Neuronal stem cell (in vitro differentiated cells): ENCODE measurements at regions not wholly inside any gene's neighbourhood (a gene's known extent, or its start where the extent isn't known, plus 50 kb on each side); places are given as distances from the start of the nearest gene placed in this dataset.

Source experiments
- DNase-seq: peaks from one replicate; pipeline ENCODE4 v3.0.0-alpha.2; 2013; ENCODE audit warnings: low spot score
- H2AFZ ChIP-seq: one replicate; pipeline ENCODE4 v1.6.1; 2013; ENCODE audit warnings: mild to moderate bottlenecking, low read length, inconsistent platforms
- H2AK5ac ChIP-seq: 2 replicates; pipeline ENCODE4 v1.6.1; 2013; ENCODE audit warnings: low read depth, mild to moderate bottlenecking, inconsistent platforms, low read length, moderate library complexity, mixed read lengths
- H2BK120ac ChIP-seq: 2 replicates; pipeline ENCODE4 v1.6.1; 2013; ENCODE audit warnings: low read depth, mild to moderate bottlenecking, inconsistent platforms, low read length, moderate library complexity, mixed read lengths
- H2BK12ac ChIP-seq: one replicate; pipeline ENCODE4 v1.6.1; 2013; ENCODE audit warnings: low read length, inconsistent platforms
- H2BK15ac ChIP-seq: 2 replicates; pipeline ENCODE4 v1.6.1; 2013; ENCODE audit warnings: mild to moderate bottlenecking, low read length, inconsistent platforms, mixed read lengths
- H2BK5ac ChIP-seq: one replicate; pipeline ENCODE4 v1.6.1; 2013; ENCODE audit warnings: inconsistent platforms, mild to moderate bottlenecking, low read length, moderate library complexity
- H3K14ac ChIP-seq: one replicate; pipeline ENCODE4 v1.6.1; 2013; ENCODE audit warnings: low read length, inconsistent platforms
- H3K18ac ChIP-seq: 2 replicates; pipeline ENCODE4 v1.6.1; 2013; ENCODE audit warnings: low read length, inconsistent platforms
- H3K23ac ChIP-seq: 2 replicates; pipeline ENCODE4 v1.6.1; 2013; ENCODE audit warnings: low read depth, mild to moderate bottlenecking, mixed read lengths, low read length, inconsistent platforms; ENCODE audit not compliant: poor library complexity
- H3K27ac ChIP-seq: replicated peaks from 3 replicates; pipeline ENCODE4 v1.5.1; 2013; ENCODE audit warnings: low read length, inconsistent platforms
- H3K27me3 ChIP-seq, 3 experiments: 2 replicates each; pipeline ENCODE4 v1.6.1; 2013; ENCODE audit warnings: low read length in 3 of 3, mild to moderate bottlenecking in 2 of 3, inconsistent platforms in 1 of 3, low read depth in 1 of 3, mixed read lengths in 1 of 3, moderate library complexity in 1 of 3; ENCODE audit not compliant: control insufficient read depth in 3 of 3, insufficient read depth in 3 of 3
- H3K36me3 ChIP-seq, 2 donors: replicated peaks in 1 of 2; 2 replicates each; pipeline ENCODE4 v1.6.1; 2013; ENCODE audit warnings: low read length in 2 of 2; ENCODE audit not compliant: control insufficient read depth in 2 of 2, insufficient read depth in 2 of 2
- H3K4ac ChIP-seq: 2 replicates; pipeline ENCODE4 v1.6.1; 2013; ENCODE audit warnings: inconsistent platforms, mild to moderate bottlenecking, low read length, moderate library complexity
- H3K4me1 ChIP-seq, 2 donors: 1 replicate in 1 of 2; 2 replicates in 1 of 2; pipeline ENCODE4 v1.6.1; 2013; ENCODE audit warnings: low read length in 2 of 2, low read depth in 1 of 2; ENCODE audit not compliant: control insufficient read depth in 2 of 2, insufficient read depth in 1 of 2
- H3K4me2 ChIP-seq: one replicate; pipeline ENCODE4 v1.6.1; 2013; ENCODE audit warnings: mild to moderate bottlenecking, low read length, inconsistent platforms; ENCODE audit not compliant: insufficient read depth, poor library complexity, severe bottlenecking
- H3K4me3 ChIP-seq, 2 donors: 2 replicates each; pipeline ENCODE4 v1.5.1; 2013; ENCODE audit warnings: low read length in 2 of 2, mild to moderate bottlenecking in 2 of 2, inconsistent platforms in 1 of 2, moderate library complexity in 1 of 2
- H3K79me1 ChIP-seq: one replicate; pipeline ENCODE4 v1.6.1; 2013; ENCODE audit warnings: low read depth, mild to moderate bottlenecking, inconsistent platforms, low read length, moderate library complexity
- H3K9ac ChIP-seq: one replicate; pipeline ENCODE4 v1.6.1; 2013; ENCODE audit warnings: mild to moderate bottlenecking, low read depth, low read length, inconsistent platforms; ENCODE audit not compliant: poor library complexity
- H3K9me3 ChIP-seq, 2 donors: replicated peaks in 1 of 2; 2 replicates each; pipeline versions ENCODE3 to v1.6.1; 2013; ENCODE audit warnings: low read length in 2 of 2, mild to moderate bottlenecking in 2 of 2, inconsistent platforms in 1 of 2, low read depth in 1 of 2, mixed read lengths in 1 of 2, moderate library complexity in 1 of 2; ENCODE audit not compliant: control insufficient read depth in 2 of 2, insufficient read depth in 1 of 2
- H4K8ac ChIP-seq: one replicate; pipeline ENCODE4 v1.6.1; 2013; ENCODE audit warnings: low read depth, mild to moderate bottlenecking, inconsistent platforms, low read length, moderate library complexity
- H4K91ac ChIP-seq: one replicate; pipeline ENCODE4 v1.6.1; 2013; ENCODE audit warnings: low read length, low read depth, mild to moderate bottlenecking, inconsistent platforms; ENCODE audit not compliant: poor library complexity
- WGBS, 2 donors: extraction: QIAGEN DNeasy Blood & Tissue Kit; methylation state at CpG; one replicate each; pipeline ENCODE4 v1.1.7; 2013; ENCODE audit warnings: missing lambda C conversion rate in 2 of 2, mixed read lengths in 1 of 2; ENCODE audit not compliant: insufficient read length in 2 of 2, insufficient replicate concordance in 1 of 2; ENCODE audit errors: extremely low coverage in 2 of 2; 5-methylcytosine and 5-hydroxymethylcytosine counted together

- H3K27me3 ChIP-seq, result no peaks in the 10 kb centered on the region
- H2AFZ ChIP-seq, result no peak overlapping the region
- peaks cover 2 to 6% of the 10 kb centered on the region in 2 donors for H3K4me1 ChIP-seq
- no peak overlapping the region for H3K4ac ChIP-seq
- WGBS, 2 donors, result no CpG with 5 or more reads among the region's 4 CpGs
- H3K27ac ChIP-seq, result no peak overlapping the region
- H2BK120ac ChIP-seq, result no peak overlapping the region
- H3K14ac ChIP-seq, result no peak overlapping the region
- H3K9me3 ChIP-seq, result no peaks in the 10 kb centered on the region
- H3K23ac ChIP-seq, result no peak overlapping the region
- no peak overlapping the region for H2BK15ac ChIP-seq
- no peak for DNase-seq
- H3K4me2 ChIP-seq, result no peak overlapping the region
- no peak overlapping the region for H4K8ac ChIP-seq
- no peaks in the 10 kb centered on the region for H3K36me3 ChIP-seq
- H2AK5ac ChIP-seq, result no peak overlapping the region
- no peak overlapping the region for H2BK5ac ChIP-seq
- H2BK12ac ChIP-seq, result no peak overlapping the region
- H3K4me3 ChIP-seq, result no peak overlapping the region
- H3K9ac ChIP-seq, result no peak overlapping the region
- no peak overlapping the region for H4K91ac ChIP-seq
- H3K18ac ChIP-seq, result no peak overlapping the region
- no peaks in the 10 kb centered on the region for H3K79me1 ChIP-seq
These were observed 87.0 kb upstream of the RPL34 start for GRCh38 chr4:108533245-108533844.

- no peak overlapping the region for H3K4ac ChIP-seq
- H2BK15ac ChIP-seq, result no peak overlapping the region
- H2BK12ac ChIP-seq, result no peak overlapping the region
- H3K9me3 ChIP-seq, result no peaks in the 10 kb centered on the region
- H3K27ac ChIP-seq, result no peak overlapping the region
- no peak overlapping the region for H3K23ac ChIP-seq
- H4K8ac ChIP-seq, result no peak overlapping the region
- no peak overlapping the region for H3K18ac ChIP-seq
- H3K14ac ChIP-seq, result no peak overlapping the region
- no peak overlapping the region for H4K91ac ChIP-seq
- H3K79me1 ChIP-seq, result no peaks in the 10 kb centered on the region
- no CpG with 5 or more reads among the region's 2 CpGs for WGBS, 2 donors
- H3K4me1 ChIP-seq, result peaks cover 2 to 6% of the 10 kb centered on the region in 2 donors
- H2BK5ac ChIP-seq, result no peak overlapping the region
- H2AK5ac ChIP-seq, result no peak overlapping the region
- H3K36me3 ChIP-seq, result no peaks in the 10 kb centered on the region
- no peak overlapping the region for H2AFZ ChIP-seq
- H3K9ac ChIP-seq, result no peak overlapping the region
- no peaks in the 10 kb centered on the region for H3K27me3 ChIP-seq
- no peak overlapping the region for H3K4me3 ChIP-seq
- no peak overlapping the region for H2BK120ac ChIP-seq
- no peak overlapping the region for H3K4me2 ChIP-seq
- no peak for DNase-seq
These were observed 87.6 kb upstream of the RPL34 start for GRCh38 chr4:108532738-108533137.

- Histone ChIP-seq H2BK120ac (no peak overlapping the region), H3K9me3 (no peaks in the 10 kb centered on the region), H2BK15ac (no peak overlapping the region), H3K4me1 (peaks cover 2 to 6% of the 10 kb centered on the region in 2 donors), H3K18ac (no peak overlapping the region), H3K23ac (no peak overlapping the region), H3K4me3 (no peak overlapping the region), H3K9ac (no peak overlapping the region), H3K4ac (no peak overlapping the region), H4K91ac (no peak overlapping the region), H2AK5ac (no peak overlapping the region), H3K27ac (no peak overlapping the region), H3K27me3 (no peaks in the 10 kb centered on the region), H2AFZ (no peak overlapping the region), H3K4me2 (no peak overlapping the region), H3K79me1 (no peaks in the 10 kb centered on the region), H4K8ac (no peak overlapping the region), H2BK12ac (no peak overlapping the region), H3K36me3 (no peaks in the 10 kb centered on the region), H3K14ac (no peak overlapping the region), H2BK5ac (no peak overlapping the region)
- no peak for DNase-seq
- no CpG with 5 or more reads among the region's 5 CpGs for WGBS, 2 donors
These were observed 88.2 kb upstream of the RPL34 start for GRCh38 chr4:108532187-108532586.

- no peak overlapping the region for H3K18ac ChIP-seq
- no CpG with 5 or more reads among the region's 2 CpGs for WGBS, 2 donors
- H2AK5ac ChIP-seq, result no peak overlapping the region
These were observed 88.9 kb upstream of the RPL34 start for GRCh38 chr4:108531461-108531860.

More at GRCh38 chr4:108531461-108531860, 88.9 kb upstream of the RPL34 start:
- Histone ChIP-seq H3K4me2 (no peak overlapping the region), H3K79me1 (no peaks in the 10 kb centered on the region), H2BK5ac (no peak overlapping the region), H2BK15ac (no peak overlapping the region), H3K23ac (no peak overlapping the region), H3K27me3 (no peaks in the 10 kb centered on the region), H3K14ac (no peak overlapping the region), H2BK12ac (no peak overlapping the region), H3K9ac (no peak overlapping the region), H4K8ac (no peak overlapping the region), H3K4ac (no peak overlapping the region), H3K4me1 (peaks cover 2 to 6% of the 10 kb centered on the region in 2 donors), H3K27ac (no peak overlapping the region), H4K91ac (no peak overlapping the region), H2AFZ (no peak overlapping the region), H2BK120ac (no peak overlapping the region), H3K36me3 (no peaks in the 10 kb centered on the region), H3K4me3 (no peak overlapping the region), H3K9me3 (no peaks in the 10 kb centered on the region)
- no peak for DNase-seq
